Esophagus squamous epithelium (tissue), 4 donors: ENCODE measurements at regions not wholly inside any gene's neighbourhood (a gene's known extent, or its start where the extent isn't known, plus 50 kb on each side); places are given as distances from the start of the nearest gene placed in this dataset.

Source experiments
- POLR2A ChIP-seq, 4 donors: fragments of 450-650 bp; IDR thresholded peaks; one replicate each; pipeline ENCODE4 v1.6.1; 2017; ENCODE audit warnings: antibody characterized with exemption in 4 of 4, mild to moderate bottlenecking in 4 of 4, moderate library complexity in 3 of 4
- TF ChIP-seq, protein P1 (sequence below), 6 experiments: fragments of 450-650 bp in 4 of 6; fragments of 200-600 bp in 2 of 6; sonication (generic) in 2 of 6; IDR thresholded peaks; one replicate each; pipeline ENCODE4 v1.5.1; 2016 to 2019; ENCODE audit warnings: antibody characterized with exemption in 6 of 6, mild to moderate bottlenecking in 4 of 6, moderate library complexity in 4 of 6

- TF ChIP-seq, protein P1, sequence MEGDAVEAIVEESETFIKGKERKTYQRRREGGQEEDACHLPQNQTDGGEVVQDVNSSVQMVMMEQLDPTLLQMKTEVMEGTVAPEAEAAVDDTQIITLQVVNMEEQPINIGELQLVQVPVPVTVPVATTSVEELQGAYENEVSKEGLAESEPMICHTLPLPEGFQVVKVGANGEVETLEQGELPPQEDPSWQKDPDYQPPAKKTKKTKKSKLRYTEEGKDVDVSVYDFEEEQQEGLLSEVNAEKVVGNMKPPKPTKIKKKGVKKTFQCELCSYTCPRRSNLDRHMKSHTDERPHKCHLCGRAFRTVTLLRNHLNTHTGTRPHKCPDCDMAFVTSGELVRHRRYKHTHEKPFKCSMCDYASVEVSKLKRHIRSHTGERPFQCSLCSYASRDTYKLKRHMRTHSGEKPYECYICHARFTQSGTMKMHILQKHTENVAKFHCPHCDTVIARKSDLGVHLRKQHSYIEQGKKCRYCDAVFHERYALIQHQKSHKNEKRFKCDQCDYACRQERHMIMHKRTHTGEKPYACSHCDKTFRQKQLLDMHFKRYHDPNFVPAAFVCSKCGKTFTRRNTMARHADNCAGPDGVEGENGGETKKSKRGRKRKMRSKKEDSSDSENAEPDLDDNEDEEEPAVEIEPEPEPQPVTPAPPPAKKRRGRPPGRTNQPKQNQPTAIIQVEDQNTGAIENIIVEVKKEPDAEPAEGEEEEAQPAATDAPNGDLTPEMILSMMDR (IDR thresholded peaks at IDR 0.05): no peak
- TF ChIP-seq POLR2A (IDR thresholded peaks at IDR 0.05): no peak
These were observed 141.9 kb upstream of the KLF14 start for GRCh38 chr7:130875901-130876300.
